H1 (cell line): ENCODE measurements at regions not wholly inside any gene's neighbourhood (a gene's known extent, or its start where the extent isn't known, plus 50 kb on each side); places are given as distances from the start of the nearest gene placed in this dataset.

ENCODE experiments used
- CTCF ChIA-PET: fragments of 300-600 bp; sonication (Branson Sonifier 250); formaldehyde crosslinking; loops from one replicate; lab custom pipeline; 2021; ENCODE audit not compliant: partially characterized antibody; lab: Charles Lee
- POLR2A ChIA-PET: fragments of 300-600 bp; sonication (Branson Sonifier 250); formaldehyde crosslinking; loops from one replicate; lab custom pipeline; 2021; ENCODE audit warnings: inconsistent platforms; ENCODE audit not compliant: partially characterized antibody; lab: Charles Lee
- DNase-seq, 2 experiments: peaks; one replicate each; pipeline versions ENCODE4 v3.0.0 to v3.0.0-alpha.2; 2010 to 2022; ENCODE audit warnings: low spot score in 2 of 2, low read depth in 1 of 2, mixed read lengths in 1 of 2
- FAIRE-seq: peaks from 2 replicates; lab custom pipeline; 2011; peaks lifted over from hg19 to GRCh38; lab: Jason Lieb, UNC
- H2AFZ ChIP-seq: 2 replicates; pipeline ENCODE4 v1.8.1; 2012; ENCODE audit warnings: low read length, inconsistent platforms
- H2AK5ac ChIP-seq: 2 replicates; pipeline ENCODE4 v1.6.1; 2013; ENCODE audit warnings: low read depth, low read length
- H2BK120ac ChIP-seq: replicated peaks from 2 replicates; pipeline ENCODE3; 2013; ENCODE audit warnings: low read depth, low read length, inconsistent platforms
- H2BK12ac ChIP-seq: 2 replicates; pipeline ENCODE4 v1.6.1; 2013; ENCODE audit warnings: low read depth, low read length
- H2BK15ac ChIP-seq: 2 replicates; pipeline ENCODE4 v1.6.1; 2013; ENCODE audit warnings: low read length
- H2BK20ac ChIP-seq: 2 replicates; pipeline ENCODE4 v1.6.1; 2013; ENCODE audit warnings: low read length
- H2BK5ac ChIP-seq: 2 replicates; pipeline ENCODE4 v1.6.1; 2013; ENCODE audit warnings: low read depth, low read length
- H3K14ac ChIP-seq: 2 replicates; pipeline ENCODE4 v1.6.1; 2013; ENCODE audit warnings: inconsistent platforms; ENCODE audit not compliant: insufficient read length
- H3K18ac ChIP-seq: 2 replicates; pipeline ENCODE4 v1.6.1; 2013; ENCODE audit warnings: low read length; ENCODE audit errors: extremely low read depth
- H3K23ac ChIP-seq: 2 replicates; pipeline ENCODE4 v1.6.1; 2013; ENCODE audit warnings: inconsistent platforms; ENCODE audit not compliant: insufficient read length
- H3K23me2 ChIP-seq: 2 replicates; pipeline ENCODE4 v1.6.1; 2013; ENCODE audit warnings: low read depth, low read length
- H3K27ac ChIP-seq: 2 replicates; pipeline ENCODE4 v1.6.1; 2011; ENCODE audit warnings: low read depth, low read length, inconsistent platforms
- H3K27me3 ChIP-seq, 4 experiments: replicated peaks in 1 of 4; 1 replicate in 1 of 4; 2 replicates in 3 of 4; pipeline versions ENCODE4 v1.6.1 to v1.8.1; 2011 to 2013; ENCODE audit warnings: low read length in 3 of 4, mild to moderate bottlenecking in 3 of 4, inconsistent platforms in 2 of 4, mixed read lengths in 2 of 4, moderate library complexity in 1 of 4; ENCODE audit not compliant: control insufficient read depth in 3 of 4, insufficient read depth in 3 of 4; ENCODE audit errors: extremely low read depth in 1 of 4
- H3K36me3 ChIP-seq, 4 experiments: 2 replicates each; pipeline versions ENCODE4 v1.6.1 to v1.8.1; 2011 to 2013; ENCODE audit warnings: mild to moderate bottlenecking in 4 of 4, low read length in 3 of 4, moderate library complexity in 2 of 4, control low read depth in 1 of 4, inconsistent platforms in 1 of 4; ENCODE audit not compliant: insufficient read depth in 4 of 4, control insufficient read depth in 2 of 4
- H3K4ac ChIP-seq: replicated peaks from 2 replicates; pipeline ENCODE3; 2013; ENCODE audit warnings: low read length, low read depth, mixed read lengths, inconsistent platforms; ENCODE audit not compliant: insufficient read length
- H3K4me1 ChIP-seq, 4 experiments: replicated peaks in 1 of 4; 1 replicate in 1 of 4; 2 replicates in 3 of 4; pipeline versions ENCODE4 v1.6.1 to v1.8.1; 2011 to 2013; ENCODE audit warnings: low read length in 3 of 4, inconsistent platforms in 2 of 4, mixed read lengths in 1 of 4; ENCODE audit not compliant: insufficient read depth in 4 of 4, control insufficient read depth in 3 of 4
- H3K4me2 ChIP-seq, 2 experiments: 2 replicates each; pipeline versions ENCODE4 v1.6.1 to v1.8.1; 2011 to 2013; ENCODE audit warnings: low read depth in 2 of 2, low read length in 2 of 2, control low read depth in 1 of 2, inconsistent platforms in 1 of 2, mild to moderate bottlenecking in 1 of 2; ENCODE audit not compliant: insufficient read depth in 1 of 2
- H3K4me3 ChIP-seq, 4 experiments: fragments of 200-600, 300-600 bp in 1 of 4; sonication (generic), shearing (Covaris generic), sonication (Bioruptor Twin) in 1 of 4; 2 replicates each; pipeline versions ENCODE4 v1.5.1 to v1.8.1; 2011 to 2016; ENCODE audit warnings: low read length in 4 of 4, low read depth in 3 of 4, control low read depth in 2 of 4, inconsistent platforms in 2 of 4, mild to moderate bottlenecking in 2 of 4, mixed read lengths in 1 of 4, moderate library complexity in 1 of 4; ENCODE audit not compliant: insufficient read depth in 2 of 4; ENCODE audit errors: extremely low read depth in 1 of 4
- H3K56ac ChIP-seq: replicated peaks from 2 replicates; pipeline ENCODE3; 2013; ENCODE audit warnings: low read depth, mild to moderate bottlenecking, mixed read lengths, low read length, inconsistent platforms; ENCODE audit not compliant: insufficient read length
- H3K79me1 ChIP-seq: 2 replicates; pipeline ENCODE4 v1.6.1; 2013; ENCODE audit warnings: low read depth, low read length, control low read depth
- H3K79me2 ChIP-seq, 2 experiments: 2 replicates each; pipeline versions ENCODE4 v1.6.1 to v1.8.1; 2012 to 2013; ENCODE audit warnings: low read length in 2 of 2, mild to moderate bottlenecking in 2 of 2, inconsistent platforms in 1 of 2; ENCODE audit not compliant: insufficient read depth in 2 of 2, control insufficient read depth in 1 of 2
- H3K9ac ChIP-seq, 4 experiments: replicated peaks in 1 of 4; 1 replicate in 1 of 4; 2 replicates in 3 of 4; pipeline versions ENCODE4 v1.6.1 to v1.8.1; 2011 to 2013; ENCODE audit warnings: low read depth in 3 of 4, low read length in 3 of 4, control low read depth in 2 of 4, mild to moderate bottlenecking in 2 of 4, moderate library complexity in 2 of 4, inconsistent platforms in 1 of 4; ENCODE audit errors: extremely low read depth in 1 of 4
- H3K9me3 ChIP-seq, 2 experiments: 2 replicates each; pipeline versions ENCODE4 v1.6.1 to v1.8.1; 2012 to 2013; ENCODE audit warnings: mild to moderate bottlenecking in 2 of 2, moderate library complexity in 2 of 2, control low read depth in 1 of 2, inconsistent platforms in 1 of 2, low read depth in 1 of 2, low read length in 1 of 2, mixed read lengths in 1 of 2; ENCODE audit not compliant: insufficient read depth in 2 of 2
- H4K20me1 ChIP-seq, 2 experiments: replicated peaks in 1 of 2; 2 replicates each; pipeline versions ENCODE3 to v1.8.1; 2011 to 2013; ENCODE audit warnings: inconsistent platforms in 2 of 2, low read length in 2 of 2, mild to moderate bottlenecking in 1 of 2; ENCODE audit not compliant: insufficient read depth in 2 of 2, control insufficient read depth in 1 of 2
- H4K5ac ChIP-seq: 2 replicates; pipeline ENCODE4 v1.6.1; 2013; ENCODE audit warnings: low read length, low read depth, mixed read lengths, inconsistent platforms; ENCODE audit not compliant: insufficient read length
- H4K8ac ChIP-seq: 2 replicates; pipeline ENCODE4 v1.8.0; 2013; ENCODE audit warnings: mild to moderate bottlenecking, moderate library complexity, low read length, inconsistent platforms; ENCODE audit not compliant: insufficient read depth; ENCODE audit errors: extremely low read depth
- H4K91ac ChIP-seq: replicated peaks from 2 replicates; pipeline ENCODE3; 2013; ENCODE audit warnings: low read length, mixed read lengths, inconsistent platforms; ENCODE audit not compliant: insufficient read length
- ATF3 ChIP-seq: IDR thresholded peaks from 2 replicates; pipeline ENCODE4 v1.6.1; 2011; ENCODE audit warnings: low read depth, mild to moderate bottlenecking, low read length; ENCODE audit not compliant: insufficient read depth
- MAFK ChIP-seq: IDR thresholded peaks from 2 replicates; pipeline ENCODE4 v1.6.1; 2012; ENCODE audit warnings: low read depth, mild to moderate bottlenecking, improper control_type of control experiment, low read length
- SIRT6 ChIP-seq: IDR thresholded peaks from one replicate; pipeline ENCODE4 v1.7.1; 2012; ENCODE audit warnings: low read length, inconsistent platforms
- SUZ12 ChIP-seq: fragments of 200-600 bp; sonication (generic); IDR thresholded peaks from 2 replicates; pipeline ENCODE4 v1.6.1; 2012; ENCODE audit warnings: mild to moderate bottlenecking, inconsistent platforms, low read length, moderate library complexity, mixed read lengths
- WGBS, 2 experiments: shearing (Covaris generic) in 1 of 2; methylation state at CpG; one replicate each; pipeline versions ENCODE4 v1.1.6 to v1.1.7; 2013 to 2015; ENCODE audit warnings: low lambda C conversion rate in 2 of 2, mixed read lengths in 2 of 2, inconsistent platforms in 1 of 2, low coverage in 1 of 2, missing lambda C conversion rate in 1 of 2; ENCODE audit not compliant: insufficient replicate concordance in 2 of 2, insufficient coverage in 1 of 2, insufficient read length in 1 of 2; ENCODE audit errors: extremely low coverage in 1 of 2, missing lambda C conversion rate in 1 of 2; 5-methylcytosine and 5-hydroxymethylcytosine counted together

GRCh38 chr6:130520221-130520620 lies 154.4 kb downstream of the TMEM200A start:
- POLR2A ChIA-PET, result no interaction called here
- CTCF ChIA-PET, result no interaction called here
- TF ChIP-seq ATF3, result no peak
- no peak for TF ChIP-seq MAFK
- no peak for TF ChIP-seq SUZ12
- TF ChIP-seq SIRT6, result no peak
- H2BK12ac ChIP-seq, result no peak overlapping the region
- no peak for FAIRE-seq
- no peaks in the 10 kb centered on the region for H3K79me2 ChIP-seq
- no peak overlapping the region for H2AK5ac ChIP-seq
- H2AFZ ChIP-seq, result no peak overlapping the region
- no peak overlapping the region for H3K56ac ChIP-seq
- no peak overlapping the region for H3K4me3 ChIP-seq
- peaks cover 0 to 2% (median 0%) of the 10 kb centered on the region in 4 experiments; a peak in 1 of 7 replicates for H3K27me3 ChIP-seq
- H3K18ac ChIP-seq, result no peak overlapping the region
- H3K4me1 ChIP-seq, result no peaks in the 10 kb centered on the region
- H3K36me3 ChIP-seq, result no peaks in the 10 kb centered on the region
- H4K8ac ChIP-seq, result no peak overlapping the region
- H3K23me2 ChIP-seq, result no peaks in the 10 kb centered on the region
- H2BK5ac ChIP-seq, result no peak overlapping the region
- H3K9me3 ChIP-seq, result no peaks in the 10 kb centered on the region
- H4K5ac ChIP-seq, result no peak overlapping the region
- H4K20me1 ChIP-seq, result no peaks in the 10 kb centered on the region
- H2BK120ac ChIP-seq, result no peak overlapping the region
- DNase-seq, result no peak
- H2BK15ac ChIP-seq, result no peak overlapping the region
- H4K91ac ChIP-seq, result no peak overlapping the region
- H3K4me2 ChIP-seq, result no peak overlapping the region
- no peaks in the 10 kb centered on the region for H3K79me1 ChIP-seq
- H3K23ac ChIP-seq, result no peak overlapping the region
- no peak overlapping the region for H3K14ac ChIP-seq
- H3K4ac ChIP-seq, result no peak overlapping the region
- 82% methylated on average over 3 of the region's 3 CpGs; no CpG with 5 or more reads in 1 of the 2 experiments for WGBS, 2 experiments
- no peak overlapping the region for H3K27ac ChIP-seq
- no peak overlapping the region for H2BK20ac ChIP-seq
- H3K9ac ChIP-seq, result no peak overlapping the region
